Peyer's patch (tissue), 4 donors: ENCODE measurements at regions not wholly inside any gene's neighbourhood (a gene's known extent, or its start where the extent isn't known, plus 50 kb on each side); places are given as distances from the start of the nearest gene placed in this dataset.

Source experiments
- CTCF ChIP-seq, 6 experiments: fragments of 450-650 bp in 4 of 6; fragments of 200-600 bp in 2 of 6; sonication (generic) in 1 of 6; IDR thresholded peaks; one replicate each; pipeline ENCODE4 v1.5.1; 2017 to 2019; ENCODE audit warnings: antibody characterized with exemption in 6 of 6, mild to moderate bottlenecking in 3 of 6, moderate library complexity in 1 of 6
- POLR2A ChIP-seq, 2 donors: fragments of 450-650 bp; IDR thresholded peaks; one replicate each; pipeline ENCODE4 v1.5.1; 2017; ENCODE audit warnings: antibody characterized with exemption in 2 of 2, mild to moderate bottlenecking in 2 of 2, moderate library complexity in 2 of 2

- TF ChIP-seq CTCF (IDR thresholded peaks at IDR 0.05) (no peak), POLR2A (IDR thresholded peaks at IDR 0.05) (no peak)
Observed at GRCh38 chr7:124426621-124427020, 339.0 kb downstream of the GPR37 start.
